Epithelial cell of proximal tubule (primary cell): ENCODE measurements at regions not wholly inside any gene's neighbourhood (a gene's known extent, or its start where the extent isn't known, plus 50 kb on each side); places are given as distances from the start of the nearest gene placed in this dataset.

Source experiments
- DNase-seq: peaks from one replicate; pipeline ENCODE4 v3.0.0-alpha.2; 2011; ENCODE audit warnings: low read depth
- H3K4me3 ChIP-seq: 2 replicates; pipeline ENCODE4 v1.5.1; 2011; ENCODE audit warnings: low read depth, mild to moderate bottlenecking, low read length
- TF ChIP-seq, protein P1 (sequence below): conservative IDR thresholded peaks from 2 replicates; pipeline ENCODE4 v1.5.1; 2012; ENCODE audit warnings: low read depth, mild to moderate bottlenecking, low read length

DNA sequence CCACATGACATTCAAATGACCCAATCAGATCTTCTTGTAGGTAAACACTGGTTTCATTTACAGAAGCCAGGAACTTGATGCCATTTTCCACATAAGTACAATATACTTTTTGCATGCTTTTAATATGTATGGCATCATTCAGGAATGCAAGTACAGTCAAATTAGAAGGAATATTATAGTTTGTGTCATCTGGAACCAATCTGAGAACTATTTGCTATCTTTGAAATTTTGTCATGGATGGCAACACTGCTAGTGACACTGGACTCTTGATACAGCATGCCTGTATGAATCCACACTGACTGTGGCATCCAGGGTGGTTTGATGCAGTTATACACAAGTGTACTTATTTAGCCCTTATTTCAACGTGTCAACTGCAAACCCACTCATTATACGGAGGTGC, 141.6 kb downstream of the EBLN2 start:
- no peak overlapping the region for H3K4me3 ChIP-seq
- TF ChIP-seq, protein P1, sequence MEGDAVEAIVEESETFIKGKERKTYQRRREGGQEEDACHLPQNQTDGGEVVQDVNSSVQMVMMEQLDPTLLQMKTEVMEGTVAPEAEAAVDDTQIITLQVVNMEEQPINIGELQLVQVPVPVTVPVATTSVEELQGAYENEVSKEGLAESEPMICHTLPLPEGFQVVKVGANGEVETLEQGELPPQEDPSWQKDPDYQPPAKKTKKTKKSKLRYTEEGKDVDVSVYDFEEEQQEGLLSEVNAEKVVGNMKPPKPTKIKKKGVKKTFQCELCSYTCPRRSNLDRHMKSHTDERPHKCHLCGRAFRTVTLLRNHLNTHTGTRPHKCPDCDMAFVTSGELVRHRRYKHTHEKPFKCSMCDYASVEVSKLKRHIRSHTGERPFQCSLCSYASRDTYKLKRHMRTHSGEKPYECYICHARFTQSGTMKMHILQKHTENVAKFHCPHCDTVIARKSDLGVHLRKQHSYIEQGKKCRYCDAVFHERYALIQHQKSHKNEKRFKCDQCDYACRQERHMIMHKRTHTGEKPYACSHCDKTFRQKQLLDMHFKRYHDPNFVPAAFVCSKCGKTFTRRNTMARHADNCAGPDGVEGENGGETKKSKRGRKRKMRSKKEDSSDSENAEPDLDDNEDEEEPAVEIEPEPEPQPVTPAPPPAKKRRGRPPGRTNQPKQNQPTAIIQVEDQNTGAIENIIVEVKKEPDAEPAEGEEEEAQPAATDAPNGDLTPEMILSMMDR = no peak
- no peak for DNase-seq

DNA sequence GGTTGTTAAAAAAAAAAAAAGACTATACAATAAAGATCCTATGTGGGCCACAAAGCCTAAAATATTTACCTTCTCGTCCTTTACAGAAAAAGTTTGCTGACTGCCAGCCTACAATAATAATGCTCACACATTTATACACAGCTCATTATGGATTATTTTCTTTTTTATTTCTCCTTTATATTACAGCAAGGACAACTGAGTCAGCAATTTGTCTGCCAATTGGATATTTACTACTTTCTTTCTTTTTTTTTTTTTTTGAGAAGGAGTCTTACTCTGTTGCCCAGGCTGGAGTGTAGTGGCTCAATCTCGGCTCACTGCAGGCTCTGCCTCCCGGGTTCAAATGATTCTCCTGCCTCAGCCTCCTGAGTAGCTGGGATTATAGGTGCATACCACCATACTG, 142.2 kb downstream of the EBLN2 start:
- TF ChIP-seq, protein P1 = no peak
- H3K4me3 ChIP-seq = no peak overlapping the region
- DNase-seq = no peak

DNA sequence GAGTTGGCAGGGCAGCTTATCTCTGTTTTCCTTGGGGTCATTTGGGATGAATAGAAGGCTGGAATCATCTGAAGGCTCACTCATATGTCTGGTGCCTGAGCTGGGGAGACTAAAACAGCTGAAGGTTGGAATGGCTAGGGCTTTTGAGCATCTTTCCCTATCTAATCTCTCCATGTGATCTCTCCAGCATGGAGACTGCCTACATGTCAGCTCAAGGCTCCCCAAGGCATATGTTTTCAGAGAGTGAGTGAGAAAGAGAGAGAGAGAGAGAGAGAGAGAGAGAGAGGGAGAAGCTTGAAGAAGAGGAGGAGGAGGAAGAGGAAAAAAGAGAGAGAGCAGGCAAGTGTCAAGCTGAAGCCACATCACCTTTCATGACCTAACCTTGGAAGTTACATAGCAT, 143.4 kb downstream of the EBLN2 start:
- no peak for DNase-seq
- TF ChIP-seq, protein P1 = no peak
- no peak overlapping the region for H3K4me3 ChIP-seq

DNA sequence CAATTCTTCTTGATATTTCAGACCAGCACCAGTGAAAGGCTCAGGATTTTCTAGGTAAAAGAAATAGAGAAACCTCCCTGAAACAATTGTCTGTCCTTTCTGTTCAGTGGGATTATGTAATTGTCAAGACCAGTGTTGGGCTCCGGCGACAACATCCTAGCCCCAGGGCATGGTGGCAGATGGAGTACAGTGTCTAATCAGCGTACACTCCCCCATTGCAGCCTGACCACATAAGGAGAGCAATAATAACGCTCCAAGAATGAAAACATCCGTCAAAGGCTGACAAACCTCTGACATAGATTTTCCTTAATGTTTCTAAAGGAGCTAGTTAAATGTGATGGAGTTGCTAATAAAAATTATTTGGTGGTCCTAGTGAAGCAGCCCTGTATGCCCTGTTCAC, 144.6 kb downstream of the EBLN2 start:
- H3K4me3 ChIP-seq = no peak overlapping the region
- DNase-seq = no peak
- TF ChIP-seq, protein P1 = no peak

DNA sequence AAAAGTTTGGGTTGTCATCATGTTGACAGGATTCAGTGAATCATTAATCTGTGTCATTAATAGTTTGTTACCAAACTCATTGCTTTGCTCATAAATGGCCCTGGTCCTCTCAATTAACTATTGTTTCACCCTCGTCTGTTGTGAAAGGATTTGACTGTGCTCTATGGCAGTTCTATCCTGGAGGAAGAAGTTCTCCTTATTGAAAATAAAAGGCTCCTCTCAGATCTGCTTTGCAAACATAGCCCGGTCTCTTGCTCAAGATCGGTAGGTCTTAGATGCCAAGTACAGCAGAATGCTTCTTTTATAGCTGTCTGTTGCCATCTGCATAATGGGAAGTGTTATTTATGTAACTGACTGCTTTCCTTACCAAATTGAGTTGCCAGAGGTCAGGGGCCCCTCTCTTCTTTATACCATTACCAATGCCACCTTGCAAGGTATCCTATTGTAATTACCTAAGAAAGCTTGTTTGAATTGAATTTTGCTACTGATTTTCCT, 146.5 kb downstream of the EBLN2 start:
- TF ChIP-seq, protein P1 = no peak
- no peak overlapping the region for H3K4me3 ChIP-seq
- DNase-seq = no peak

DNA sequence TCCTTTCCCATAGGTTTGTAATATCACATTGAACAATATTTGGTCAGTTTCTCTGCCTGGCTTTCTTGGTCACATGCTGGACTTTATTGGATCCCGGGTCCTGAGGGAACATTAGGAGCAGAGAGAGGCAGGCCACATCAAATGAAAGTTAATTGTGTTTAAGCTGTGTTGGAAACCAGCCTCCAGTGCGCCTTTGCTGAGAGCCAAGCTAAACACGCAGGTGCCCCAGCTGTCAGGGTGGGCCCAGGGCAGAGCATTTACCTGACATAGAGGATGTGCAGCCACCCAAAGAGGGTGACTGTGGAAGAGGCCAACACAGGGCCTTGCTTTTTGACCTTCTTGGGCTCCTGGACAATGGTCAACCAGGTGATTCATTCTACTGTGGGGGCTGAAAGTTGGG, 149.3 kb downstream of the EBLN2 start:
- TF ChIP-seq, protein P1 = no peak
- no peak overlapping the region for H3K4me3 ChIP-seq
- DNase-seq = no peak

DNA sequence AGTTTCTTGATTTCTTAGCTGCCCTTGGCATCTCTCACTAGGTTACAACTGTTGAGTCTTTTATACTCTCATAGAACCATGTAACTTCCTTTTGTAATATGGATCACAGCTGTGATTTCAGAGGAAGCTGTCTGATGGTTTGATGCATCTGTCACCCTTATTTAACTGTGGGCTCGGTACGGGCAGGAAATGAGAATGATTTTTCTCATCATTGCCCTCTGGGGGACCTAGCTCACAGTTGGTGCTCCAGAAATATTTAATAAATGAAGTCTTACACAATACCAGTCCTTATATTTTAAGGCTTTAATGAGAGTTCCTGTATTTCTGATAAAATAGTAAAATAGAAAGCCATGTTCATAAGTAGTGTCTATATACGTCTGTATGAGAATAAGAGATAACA, 151.2 kb downstream of the EBLN2 start:
- TF ChIP-seq, protein P1 = no peak
- no peak overlapping the region for H3K4me3 ChIP-seq
- DNase-seq = no peak
